ENCODE measurements at regions not wholly inside any gene's neighbourhood (a gene's known extent, or its start where the extent isn't known, plus 50 kb on each side); places are given as distances from the start of the nearest gene placed in this dataset.

DNA sequence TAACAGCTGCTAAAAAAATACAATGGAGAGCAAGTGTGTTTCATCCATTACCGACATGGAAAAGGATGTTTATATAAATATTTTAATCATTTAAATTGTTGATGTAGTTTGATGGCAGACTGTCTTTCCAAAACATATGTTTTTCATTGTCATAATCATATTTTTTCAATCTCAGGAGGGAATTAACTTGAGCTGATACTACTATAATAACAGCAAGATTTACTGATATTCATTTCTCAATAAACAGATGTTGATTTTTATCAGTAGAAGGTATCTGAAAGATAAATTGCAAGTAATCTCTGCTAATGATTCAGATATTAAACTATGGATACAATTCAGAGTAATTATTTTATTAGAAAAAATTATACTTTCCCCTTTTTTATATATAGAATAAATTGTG, 274.9 kb upstream of the TMEFF2 start:
- Histone ChIP-seq H3K23me2 (ENCODE audit: low read depth, low read length) (no peaks in the 10 kb centered on the region), H4K20me1 (replicated peaks in 1 of 2; ENCODE audit: control insufficient read depth in 1 of 2, insufficient read depth in 2 of 2, low read length in 2 of 2) (no peaks in the 10 kb centered on the region), H4K8ac (ENCODE audit: extremely low read depth, insufficient read depth, low read length) (no peak overlapping the region), H3K4ac (replicated peaks; ENCODE audit: insufficient read length, low read depth, low read length) (no peak overlapping the region), H3K4me1 (replicated peaks in 1 of 4; ENCODE audit: control insufficient read depth in 3 of 4, insufficient read depth in 4 of 4, low read length in 3 of 4) (no peaks in the 10 kb centered on the region), H3K56ac (replicated peaks; ENCODE audit: insufficient read length, low read depth, low read length) (no peak overlapping the region), H2BK12ac (ENCODE audit: low read depth, low read length) (no peak overlapping the region), H4K5ac (ENCODE audit: insufficient read length, low read depth, low read length) (no peak overlapping the region), H3K4me3 (ENCODE audit: extremely low read depth in 1 of 4, insufficient read depth in 2 of 4, low read depth in 3 of 4, low read length in 4 of 4) (no peak overlapping the region), H2BK20ac (ENCODE audit: low read length) (no peak overlapping the region), H3K79me1 (ENCODE audit: low read depth, low read length) (no peaks in the 10 kb centered on the region), H3K14ac (ENCODE audit: insufficient read length) (no peak overlapping the region), H3K79me2 (ENCODE audit: control insufficient read depth in 1 of 2, insufficient read depth in 2 of 2, low read length in 2 of 2) (no peaks in the 10 kb centered on the region), H2BK15ac (ENCODE audit: low read length) (no peak overlapping the region), H2BK120ac (replicated peaks; ENCODE audit: low read depth, low read length) (no peak overlapping the region), H2AK5ac (ENCODE audit: low read depth, low read length) (no peak overlapping the region), H3K9me3 (ENCODE audit: insufficient read depth in 2 of 2, low read depth in 1 of 2, low read length in 1 of 2) (no peaks in the 10 kb centered on the region), H3K36me3 (ENCODE audit: control insufficient read depth in 2 of 4, insufficient read depth in 4 of 4, low read length in 3 of 4) (no peaks in the 10 kb centered on the region), H3K27ac (ENCODE audit: low read depth, low read length) (no peak overlapping the region), H3K9ac (replicated peaks in 1 of 4; ENCODE audit: extremely low read depth in 1 of 4, low read depth in 3 of 4, low read length in 3 of 4) (no peak overlapping the region), H2AFZ (ENCODE audit: low read length) (no peak overlapping the region), H3K4me2 (ENCODE audit: insufficient read depth in 1 of 2, low read depth in 2 of 2, low read length in 2 of 2) (no peak overlapping the region), H2BK5ac (ENCODE audit: low read depth, low read length) (no peak overlapping the region), H3K27me3 (replicated peaks in 1 of 4; ENCODE audit: control insufficient read depth in 3 of 4, extremely low read depth in 1 of 4, insufficient read depth in 3 of 4, low read length in 3 of 4) (no peaks in the 10 kb centered on the region), H3K23ac (ENCODE audit: insufficient read length) (no peak overlapping the region), H4K91ac (replicated peaks; ENCODE audit: insufficient read length, low read length) (no peak overlapping the region), H3K18ac (ENCODE audit: extremely low read depth, low read length) (no peak overlapping the region)
- TF ChIP-seq, protein P1, sequence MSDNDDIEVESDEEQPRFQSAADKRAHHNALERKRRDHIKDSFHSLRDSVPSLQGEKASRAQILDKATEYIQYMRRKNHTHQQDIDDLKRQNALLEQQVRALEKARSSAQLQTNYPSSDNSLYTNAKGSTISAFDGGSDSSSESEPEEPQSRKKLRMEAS (IDR thresholded peaks at IDR 0.05) = no peak
- TF ChIP-seq POLR2A (IDR thresholded peaks at IDR 0.05; ENCODE audit: control extremely low read depth in 1 of 2, low read depth in 2 of 2, low read length in 2 of 2) (no peak), HDAC6 (IDR thresholded peaks at IDR 0.05; ENCODE audit: low read depth, low read length) (no peak), ZNF274 (IDR thresholded peaks at IDR 0.05; ENCODE audit: borderline replicate concordance, extremely low read depth, low read length) (no peak), TAF7 (optimal IDR thresholded peaks at IDR 0.05; ENCODE audit: borderline replicate concordance, low read depth, low read length) (no peak), KDM1A (IDR thresholded peaks at IDR 0.05; ENCODE audit: borderline replicate concordance, low read length) (no peak), TEAD4 (IDR thresholded peaks at IDR 0.05; ENCODE audit: low read depth, low read length) (no peak), ASH2L (IDR thresholded peaks at IDR 0.05; ENCODE audit: low read length) (no peak), POLR2AphosphoS5 (IDR thresholded peaks at IDR 0.05; ENCODE audit: low read depth, low read length) (no peak), BACH1 (IDR thresholded peaks at IDR 0.05; ENCODE audit: low read length) (no peak)
- TF ChIP-seq, protein P2, sequence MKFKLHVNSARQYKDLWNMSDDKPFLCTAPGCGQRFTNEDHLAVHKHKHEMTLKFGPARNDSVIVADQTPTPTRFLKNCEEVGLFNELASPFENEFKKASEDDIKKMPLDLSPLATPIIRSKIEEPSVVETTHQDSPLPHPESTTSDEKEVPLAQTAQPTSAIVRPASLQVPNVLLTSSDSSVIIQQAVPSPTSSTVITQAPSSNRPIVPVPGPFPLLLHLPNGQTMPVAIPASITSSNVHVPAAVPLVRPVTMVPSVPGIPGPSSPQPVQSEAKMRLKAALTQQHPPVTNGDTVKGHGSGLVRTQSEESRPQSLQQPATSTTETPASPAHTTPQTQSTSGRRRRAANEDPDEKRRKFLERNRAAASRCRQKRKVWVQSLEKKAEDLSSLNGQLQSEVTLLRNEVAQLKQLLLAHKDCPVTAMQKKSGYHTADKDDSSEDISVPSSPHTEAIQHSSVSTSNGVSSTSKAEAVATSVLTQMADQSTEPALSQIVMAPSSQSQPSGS (IDR thresholded peaks at IDR 0.05; ENCODE audit: low read length) = no peak
- CTCF ChIA-PET (ENCODE audit: partially characterized antibody) = no interaction called here
- DNase-seq (ENCODE audit: low read depth in 1 of 2, low spot score in 2 of 2) (no peak), FAIRE-seq (no peak)
- POLR2A ChIA-PET (ENCODE audit: partially characterized antibody) = no interaction called here
- WGBS, 2 experiments (ENCODE audit: extremely low coverage in 1 of 2, insufficient coverage in 1 of 2, insufficient read length in 1 of 2, insufficient replicate concordance in 2 of 2, low coverage in 1 of 2, low lambda C conversion rate in 2 of 2, missing lambda C conversion rate in 1 of 2) = 86% methylated on average over 1 of the region's 1 CpG; no CpG with 5 or more reads in 1 of the 2 experiments
